HUES48 (cell line): ENCODE measurements at regions not wholly inside any gene's neighbourhood (a gene's known extent, or its start where the extent isn't known, plus 50 kb on each side); places are given as distances from the start of the nearest gene placed in this dataset.
"Not testable (repeated sequence)": the region's sequence is repeated elsewhere in the genome, so short reads cannot be mapped to it uniquely, and the experiment has no call there.

Source experiments
- H3K27ac ChIP-seq: one replicate; pipeline ENCODE4 v1.7.0; 2013; ENCODE audit warnings: low read depth, low read length, inconsistent platforms
- H3K27me3 ChIP-seq: 2 replicates; pipeline ENCODE4 v1.6.1; 2013; ENCODE audit warnings: mild to moderate bottlenecking, low read length; ENCODE audit not compliant: control insufficient read depth, insufficient read depth
- H3K36me3 ChIP-seq: 2 replicates; pipeline ENCODE4 v1.6.1; 2013; ENCODE audit warnings: low read length; ENCODE audit not compliant: control insufficient read depth, insufficient read depth
- H3K4me1 ChIP-seq: 2 replicates; pipeline ENCODE4 v1.6.1; 2013; ENCODE audit warnings: mild to moderate bottlenecking, low read length; ENCODE audit not compliant: control insufficient read depth, insufficient read depth
- H3K4me3 ChIP-seq: 2 replicates; pipeline ENCODE4 v1.5.1; 2013; ENCODE audit warnings: mild to moderate bottlenecking, low read depth, low read length
- H3K9ac ChIP-seq: 2 replicates; pipeline ENCODE4 v1.6.1; 2013; ENCODE audit warnings: mild to moderate bottlenecking, low read depth, low read length, moderate library complexity
- H3K9me3 ChIP-seq: 2 replicates; pipeline ENCODE4 v1.6.1; 2013; ENCODE audit warnings: low read length; ENCODE audit not compliant: control insufficient read depth, insufficient read depth

DNA sequence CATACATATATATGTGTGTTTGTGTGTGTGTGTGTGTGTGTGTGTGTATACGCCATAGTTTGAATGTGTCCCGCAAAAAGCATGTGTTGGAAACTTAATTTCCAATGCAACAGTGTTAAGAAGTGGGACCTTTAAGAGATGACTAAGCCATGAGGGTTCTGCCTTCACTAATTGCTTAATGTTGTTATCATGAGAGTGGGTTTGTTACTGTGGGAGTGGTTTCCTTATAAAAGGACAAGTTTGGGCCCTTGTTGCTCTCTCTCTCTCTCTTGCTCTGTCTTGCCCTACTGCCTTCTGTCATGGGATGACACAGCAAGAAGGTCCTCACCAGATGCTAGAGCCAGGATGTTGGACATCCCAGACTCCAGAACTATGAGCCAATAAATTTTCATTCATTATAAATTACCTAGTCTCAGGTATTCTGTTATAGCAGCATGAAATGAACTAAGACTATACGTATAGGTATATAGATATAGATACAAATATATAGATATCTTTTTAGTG is 103.8 kb upstream of the ZC3H11B start:
- H3K9ac ChIP-seq = no peak overlapping the region
- no peak overlapping the region for H3K27ac ChIP-seq
- H3K27me3 ChIP-seq = no peaks in the 10 kb centered on the region
- H3K9me3 ChIP-seq = no peaks in the 10 kb centered on the region
- 0 out of 2 replicates have a peak, but pooled peaks cover 4% of the 10 kb centered on the region for H3K4me1 ChIP-seq
- H3K36me3 ChIP-seq = no peaks in the 10 kb centered on the region
- H3K4me3 ChIP-seq = no peak overlapping the region

DNA sequence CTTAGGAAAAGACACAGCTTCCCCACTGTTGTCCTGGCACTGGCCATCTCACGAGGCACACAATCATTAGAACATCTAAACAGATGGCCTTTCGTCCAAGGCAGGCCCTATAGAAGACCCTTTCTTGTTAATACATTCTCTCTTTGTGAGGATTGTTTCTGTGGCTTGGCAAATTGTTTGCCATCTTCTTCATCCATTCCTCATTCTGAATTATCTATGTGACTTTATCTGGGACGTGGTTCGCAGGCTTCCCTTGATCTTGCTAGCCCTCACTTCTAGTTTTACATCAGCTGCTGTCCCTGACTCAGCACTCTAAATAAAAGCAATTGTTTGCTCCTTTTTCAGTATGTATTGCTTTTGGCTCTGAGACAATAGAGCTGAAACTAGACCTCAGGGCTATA is 101.1 kb upstream of the ZC3H11B start:
- Histone ChIP-seq H3K4me1 (0 out of 2 replicates have a peak, but pooled peaks cover 4% of the 10 kb centered on the region), H3K9ac (no peak overlapping the region), H3K36me3 (no peaks in the 10 kb centered on the region), H3K27ac (no peak overlapping the region), H3K27me3 (no peaks in the 10 kb centered on the region), H3K4me3 (no peak overlapping the region), H3K9me3 (no peaks in the 10 kb centered on the region)

- H3K4me1 ChIP-seq = 0 out of 2 replicates have a peak, but pooled peaks cover 4% of the 10 kb centered on the region
- H3K27me3 ChIP-seq = no peaks in the 10 kb centered on the region
- H3K36me3 ChIP-seq = no peaks in the 10 kb centered on the region
- H3K27ac ChIP-seq = no peak overlapping the region
- no peak overlapping the region for H3K4me3 ChIP-seq
- no peak overlapping the region for H3K9ac ChIP-seq
- H3K9me3 ChIP-seq = no peaks in the 10 kb centered on the region
Observed at GRCh38 chr1:219712506-219712905, 99.6 kb upstream of the ZC3H11B start.

GRCh38 chr1:219710529-219711194 is 97.8 kb upstream of the ZC3H11B start:
- Histone ChIP-seq H3K9ac (no peak overlapping the region), H3K9me3 (no peaks in the 10 kb centered on the region), H3K4me1 (0 out of 2 replicates have a peak, but pooled peaks cover 4% of the 10 kb centered on the region), H3K4me3 (no peak overlapping the region), H3K27ac (no peak overlapping the region), H3K36me3 (no peaks in the 10 kb centered on the region), H3K27me3 (no peaks in the 10 kb centered on the region)

DNA sequence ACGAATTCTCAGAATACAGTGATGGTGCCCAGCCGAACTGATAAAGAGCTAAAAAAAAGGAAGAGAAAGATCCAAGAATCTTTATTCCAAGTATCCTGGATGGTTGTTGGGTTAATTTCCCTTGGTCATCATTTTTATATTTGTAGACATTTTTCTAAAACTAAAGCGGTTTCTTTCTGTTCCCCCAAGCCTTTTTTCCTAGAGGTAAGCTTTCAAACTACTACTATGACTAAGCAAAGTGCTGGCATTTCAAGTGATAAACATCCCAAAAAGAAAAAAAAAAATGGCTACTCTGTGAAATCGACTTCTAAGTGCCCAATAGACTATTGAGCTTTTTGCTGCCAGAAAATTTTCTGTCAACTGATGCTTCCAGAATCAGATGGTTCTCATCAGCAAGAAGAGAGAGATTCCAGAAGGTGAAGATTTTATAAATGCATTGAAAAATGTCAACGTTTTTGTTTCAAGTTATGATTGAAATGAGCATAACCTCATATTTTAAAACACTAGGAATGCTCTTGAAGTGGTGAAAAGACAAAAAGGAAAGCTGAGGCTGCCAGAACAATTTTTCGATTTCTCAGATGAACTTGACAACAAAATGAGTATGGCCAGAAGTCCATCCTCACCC is 96.1 kb upstream of the ZC3H11B start:
- Histone ChIP-seq H3K36me3 (no peaks in the 10 kb centered on the region), H3K4me3 (no peak overlapping the region), H3K27me3 (no peaks in the 10 kb centered on the region), H3K9me3 (no peaks in the 10 kb centered on the region), H3K9ac (no peak overlapping the region), H3K4me1 (0 out of 2 replicates have a peak, but pooled peaks cover 2% of the 10 kb centered on the region), H3K27ac (no peak overlapping the region)

DNA sequence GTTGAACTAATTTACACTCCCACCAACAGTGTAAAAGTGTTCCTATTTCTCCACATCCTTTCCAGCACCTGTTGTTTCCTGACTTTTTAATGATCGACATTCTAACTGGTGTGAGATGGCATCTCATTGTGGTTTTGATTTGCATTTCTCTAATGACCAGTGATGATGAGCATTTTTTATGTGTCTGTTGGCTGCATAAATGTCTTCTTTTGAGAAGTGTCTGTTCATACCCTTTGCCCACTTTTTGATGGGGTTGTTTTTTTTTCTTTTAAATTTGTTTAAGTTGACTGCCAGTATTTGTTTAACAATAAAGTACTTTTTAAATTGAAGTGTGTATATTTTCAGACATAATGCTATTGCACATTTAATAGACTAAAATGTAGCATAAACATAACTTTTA is 95.0 kb upstream of the ZC3H11B start:
- not testable (repeated sequence) for H3K27me3 ChIP-seq, H3K27ac ChIP-seq, H3K9ac ChIP-seq, H3K4me3 ChIP-seq, H3K9me3 ChIP-seq, H3K4me1 ChIP-seq, H3K36me3 ChIP-seq

DNA sequence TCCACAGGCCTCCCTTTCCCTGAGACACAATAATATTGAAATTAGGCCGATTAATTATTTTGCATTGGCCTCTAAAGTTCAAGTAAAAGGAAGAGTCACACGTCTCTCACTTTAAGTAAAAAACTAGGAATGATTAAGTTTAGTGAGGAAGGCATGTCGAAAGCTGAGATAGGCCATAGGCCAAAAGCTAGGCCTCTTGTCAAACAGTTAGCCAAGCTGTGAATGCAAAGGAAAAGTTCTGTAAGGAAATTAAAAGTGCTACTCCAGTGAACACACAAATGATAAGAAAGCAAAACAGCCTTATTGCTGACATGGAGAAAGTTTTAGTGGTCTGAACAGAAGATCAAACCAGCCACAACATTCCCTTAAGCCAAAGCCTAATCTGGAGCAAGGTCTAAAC is 91.4 kb upstream of the ZC3H11B start:
- not testable (repeated sequence) for H3K36me3 ChIP-seq, H3K9ac ChIP-seq, H3K27ac ChIP-seq, H3K27me3 ChIP-seq, H3K4me1 ChIP-seq, H3K4me3 ChIP-seq, H3K9me3 ChIP-seq

DNA sequence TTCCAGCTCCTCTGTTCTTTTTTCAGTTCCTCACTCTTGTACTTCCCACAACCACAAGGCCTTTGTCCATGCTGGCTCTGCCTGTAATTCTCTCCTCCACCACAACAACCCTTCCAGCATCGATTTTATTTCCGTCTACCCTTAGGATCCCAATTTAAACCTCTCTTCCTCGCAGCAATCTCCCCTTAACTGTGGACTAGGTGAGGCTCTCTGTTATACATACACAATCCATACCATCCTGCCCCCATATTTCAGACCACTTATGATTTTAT is 90.4 kb upstream of the ZC3H11B start:
- no peak overlapping the region for H3K4me3 ChIP-seq
- no peaks in the 10 kb centered on the region for H3K4me1 ChIP-seq
- H3K9me3 ChIP-seq = no peaks in the 10 kb centered on the region
- H3K36me3 ChIP-seq = no peaks in the 10 kb centered on the region
- no peak overlapping the region for H3K9ac ChIP-seq
- no peaks in the 10 kb centered on the region for H3K27me3 ChIP-seq
- H3K27ac ChIP-seq = no peak overlapping the region

DNA sequence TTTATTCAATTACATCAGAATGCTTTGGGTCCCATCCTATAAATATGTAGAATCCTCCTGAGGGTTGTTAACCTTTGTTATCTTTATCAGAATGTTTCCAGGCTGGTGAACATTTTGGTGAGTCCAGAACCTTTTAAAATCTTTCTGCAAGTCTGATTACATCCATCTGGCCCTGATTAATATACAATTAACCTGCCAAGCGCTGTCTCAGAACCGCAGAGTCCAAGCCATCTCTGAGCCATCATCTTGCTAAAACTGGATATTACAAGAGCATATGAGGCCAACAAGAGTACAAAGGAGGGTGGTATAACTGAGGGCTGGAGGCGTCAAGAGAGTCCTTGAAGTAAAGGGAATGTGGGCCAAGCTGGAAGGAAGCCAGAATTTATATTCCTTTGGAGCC is 88.6 kb upstream of the ZC3H11B start:
- Histone ChIP-seq H3K36me3 (no peaks in the 10 kb centered on the region), H3K27ac (no peak overlapping the region), H3K4me1 (no peaks in the 10 kb centered on the region), H3K4me3 (no peak overlapping the region), H3K27me3 (no peaks in the 10 kb centered on the region), H3K9ac (no peak overlapping the region), H3K9me3 (no peaks in the 10 kb centered on the region)

DNA sequence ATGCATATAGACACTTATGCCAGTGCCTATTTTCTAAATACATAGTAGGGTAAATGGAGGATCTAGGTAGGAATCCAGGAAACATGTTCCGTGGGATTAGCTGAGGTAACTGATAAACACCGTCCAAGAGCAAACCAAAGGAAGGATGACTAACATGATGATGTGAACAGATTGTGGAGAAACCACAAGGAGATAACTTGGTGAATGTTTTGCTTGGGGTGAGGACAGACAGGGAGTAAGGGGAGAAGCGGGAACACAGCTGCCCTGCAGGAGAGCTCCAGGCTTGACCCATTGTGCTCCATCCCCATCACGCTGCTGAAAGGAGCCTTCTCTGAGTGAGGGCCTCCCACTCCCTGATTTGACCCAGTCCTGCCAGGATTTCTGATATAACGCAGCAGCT is 87.0 kb upstream of the ZC3H11B start:
- H3K36me3 ChIP-seq = no peaks in the 10 kb centered on the region

GRCh38 chr1:219697682-219698081 is 84.8 kb upstream of the ZC3H11B start:
- Histone ChIP-seq H3K4me3 (no peak overlapping the region), H3K4me1 (no peaks in the 10 kb centered on the region), H3K9me3 (no peaks in the 10 kb centered on the region), H3K36me3 (no peaks in the 10 kb centered on the region), H3K27me3 (no peaks in the 10 kb centered on the region), H3K27ac (no peak overlapping the region), H3K9ac (no peak overlapping the region)

More for the DNA sequence above, 87.0 kb upstream of the ZC3H11B start:
- no peak overlapping the region for H3K27ac ChIP-seq
- no peak overlapping the region for H3K4me3 ChIP-seq
- H3K9ac ChIP-seq = no peak overlapping the region
- H3K4me1 ChIP-seq = no peaks in the 10 kb centered on the region
- H3K27me3 ChIP-seq = no peaks in the 10 kb centered on the region
- no peaks in the 10 kb centered on the region for H3K9me3 ChIP-seq
